Skeletal muscle tissue (tissue), 3 donors: ENCODE measurements at regions not wholly inside any gene's neighbourhood (a gene's known extent, or its start where the extent isn't known, plus 50 kb on each side); places are given as distances from the start of the nearest gene placed in this dataset.

Experiments
- H3K27ac ChIP-seq: one replicate; pipeline ENCODE4 v1.7.0; 2013; ENCODE audit warnings: mild to moderate bottlenecking, low read depth, low read length, inconsistent platforms
- H3K27me3 ChIP-seq, 3 donors: one replicate each; pipeline ENCODE4 v1.7.0; 2013; ENCODE audit warnings: low read length in 3 of 3; ENCODE audit not compliant: control insufficient read depth in 3 of 3, insufficient read depth in 3 of 3
- H3K36me3 ChIP-seq, 3 donors: one replicate each; pipeline ENCODE4 v1.7.0; 2013; ENCODE audit warnings: low read length in 3 of 3; ENCODE audit not compliant: control insufficient read depth in 3 of 3, insufficient read depth in 3 of 3
- H3K4me1 ChIP-seq, 3 donors: one replicate each; pipeline ENCODE4 v1.7.0; 2013; ENCODE audit warnings: low read length in 3 of 3, mild to moderate bottlenecking in 3 of 3; ENCODE audit not compliant: control insufficient read depth in 3 of 3, insufficient read depth in 3 of 3
- H3K4me3 ChIP-seq, 3 donors: one replicate each; pipeline ENCODE4 v1.7.0; 2013; ENCODE audit warnings: low read length in 3 of 3
- H3K9ac ChIP-seq, 3 donors: one replicate each; pipeline ENCODE4 v1.7.0; 2013; ENCODE audit warnings: low read length in 3 of 3, mild to moderate bottlenecking in 3 of 3, moderate library complexity in 2 of 3, low read depth in 1 of 3
- H3K9me3 ChIP-seq, 3 donors: one replicate each; pipeline ENCODE4 v1.7.0; 2013; ENCODE audit warnings: low read length in 3 of 3; ENCODE audit not compliant: control insufficient read depth in 3 of 3
- donor health status: Osteomylitis.

DNA sequence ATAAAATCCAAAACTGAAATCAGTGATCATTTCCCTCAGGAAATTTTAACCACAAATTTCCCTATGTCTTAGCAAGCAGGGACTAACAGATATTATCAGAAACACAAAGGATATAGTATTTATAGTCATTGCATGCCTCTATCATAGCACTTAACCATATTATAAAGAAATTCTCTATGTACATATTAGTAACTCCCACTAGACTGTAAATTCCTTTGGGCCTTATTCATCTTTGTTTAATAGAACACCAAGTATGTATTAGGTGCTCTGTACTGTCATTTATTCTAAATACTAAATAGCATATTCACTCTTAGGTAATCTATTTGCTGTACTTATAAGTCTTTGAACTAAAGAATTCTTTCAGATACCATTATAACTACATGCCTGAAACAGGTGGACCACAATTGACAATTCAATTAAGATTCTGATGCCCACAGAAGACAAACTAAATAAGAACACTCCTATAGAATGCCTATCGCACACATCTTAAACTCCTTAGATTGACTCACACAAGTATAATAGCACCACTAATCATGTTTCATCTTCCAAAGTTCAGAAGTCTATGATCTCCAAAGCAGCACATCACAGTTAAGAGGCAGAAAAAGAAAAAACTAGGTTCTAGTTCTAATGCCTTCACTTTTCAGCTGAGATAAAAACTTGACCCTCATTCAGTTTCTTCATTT is 134.1 kb downstream of the FSCB start:
- no peak overlapping the region for H3K9ac ChIP-seq
- H3K27me3 ChIP-seq: no peaks in the 10 kb centered on the region
- H3K4me1 ChIP-seq: no peaks in the 10 kb centered on the region
- H3K36me3 ChIP-seq: no peaks in the 10 kb centered on the region
- no peaks in the 10 kb centered on the region for H3K9me3 ChIP-seq
- H3K4me3 ChIP-seq: no peak overlapping the region
- no peak overlapping the region for H3K27ac ChIP-seq

DNA sequence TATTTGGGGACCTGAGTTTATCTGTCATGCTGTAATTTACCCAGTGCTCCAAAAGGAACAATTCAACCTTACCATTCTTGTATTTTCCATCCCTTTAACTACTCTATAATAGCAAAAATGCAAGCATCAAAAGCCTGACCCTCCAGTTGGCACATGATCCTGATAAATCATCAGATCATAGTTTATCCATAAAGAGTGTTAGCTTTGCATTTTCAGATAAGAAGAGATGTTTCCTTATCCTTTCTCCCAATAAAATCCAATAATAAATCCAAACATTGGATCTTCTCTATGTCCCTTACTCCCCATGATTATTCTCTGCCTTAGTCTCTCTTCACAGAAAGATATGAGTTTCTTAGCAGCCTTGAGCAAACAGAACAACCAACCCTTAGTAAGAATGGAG is 134.9 kb downstream of the FSCB start:
- H3K36me3 ChIP-seq: no peaks in the 10 kb centered on the region
- no peak overlapping the region for H3K4me3 ChIP-seq
- no peaks in the 10 kb centered on the region for H3K4me1 ChIP-seq
- H3K27ac ChIP-seq: no peak overlapping the region
- no peaks in the 10 kb centered on the region for H3K9me3 ChIP-seq
- no peaks in the 10 kb centered on the region for H3K27me3 ChIP-seq
- H3K9ac ChIP-seq: no peak overlapping the region

DNA sequence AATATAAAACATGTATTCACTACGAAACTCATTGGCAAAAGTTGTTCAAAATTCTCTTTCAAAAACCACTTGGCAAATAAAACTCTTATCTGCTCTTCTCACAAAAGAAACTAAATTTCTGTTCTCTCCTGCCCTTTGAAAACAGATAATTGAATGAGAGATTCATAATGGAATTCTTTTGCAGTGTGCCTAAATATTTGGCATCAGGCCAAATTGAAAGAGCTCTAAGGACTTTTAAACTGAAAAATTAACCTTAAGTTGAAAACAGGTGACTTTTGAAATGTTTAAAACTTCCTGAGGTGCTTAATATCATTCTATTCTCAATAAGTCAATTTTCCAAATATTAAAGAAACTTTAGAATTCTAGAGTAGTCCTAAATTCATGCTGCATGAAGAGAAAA is 136.4 kb downstream of the FSCB start:
- no peak overlapping the region for H3K9ac ChIP-seq
- no peaks in the 10 kb centered on the region for H3K9me3 ChIP-seq
- H3K4me3 ChIP-seq: no peak overlapping the region
- H3K36me3 ChIP-seq: no peaks in the 10 kb centered on the region
- H3K27ac ChIP-seq: no peak overlapping the region
- no peaks in the 10 kb centered on the region for H3K4me1 ChIP-seq
- H3K27me3 ChIP-seq: no peaks in the 10 kb centered on the region

DNA sequence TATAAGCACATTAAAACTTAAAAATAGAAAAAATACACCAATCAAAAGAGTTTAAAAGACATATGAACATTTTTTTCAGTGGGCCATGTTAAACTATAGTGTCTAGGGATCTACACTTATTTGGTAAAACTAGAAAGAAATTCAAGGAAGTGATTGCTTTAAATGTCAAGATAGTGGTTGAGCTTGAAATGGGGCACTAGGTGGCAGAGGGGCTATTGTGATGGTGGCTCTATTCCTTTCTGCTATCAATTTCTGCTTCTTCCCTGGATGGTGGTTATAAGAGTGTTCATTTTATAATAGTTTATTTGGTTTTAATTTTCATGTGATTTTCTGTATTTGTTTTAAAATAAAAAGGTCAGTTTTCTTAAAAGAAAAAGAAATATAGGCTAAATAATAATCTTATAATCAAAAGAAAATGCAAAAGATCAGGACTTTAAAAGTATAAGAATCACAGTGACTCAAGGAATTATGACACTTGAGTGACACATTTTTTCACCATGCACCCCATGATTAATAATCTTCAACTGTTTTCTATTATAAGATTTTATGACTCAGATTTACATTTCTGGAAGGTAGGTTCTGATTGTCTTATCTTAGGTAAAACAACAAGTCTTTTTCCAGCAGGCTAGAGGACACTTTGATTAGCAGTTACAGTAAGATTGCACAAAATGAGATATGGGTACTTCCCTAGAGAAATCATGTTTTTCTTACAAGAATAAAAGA is 137.5 kb downstream of the FSCB start:
- H3K9me3 ChIP-seq: no peaks in the 10 kb centered on the region
- no peak overlapping the region for H3K9ac ChIP-seq
- no peak overlapping the region for H3K27ac ChIP-seq
- H3K36me3 ChIP-seq: no peaks in the 10 kb centered on the region
- H3K27me3 ChIP-seq: no peaks in the 10 kb centered on the region
- no peak overlapping the region for H3K4me3 ChIP-seq
- no peaks in the 10 kb centered on the region for H3K4me1 ChIP-seq

DNA sequence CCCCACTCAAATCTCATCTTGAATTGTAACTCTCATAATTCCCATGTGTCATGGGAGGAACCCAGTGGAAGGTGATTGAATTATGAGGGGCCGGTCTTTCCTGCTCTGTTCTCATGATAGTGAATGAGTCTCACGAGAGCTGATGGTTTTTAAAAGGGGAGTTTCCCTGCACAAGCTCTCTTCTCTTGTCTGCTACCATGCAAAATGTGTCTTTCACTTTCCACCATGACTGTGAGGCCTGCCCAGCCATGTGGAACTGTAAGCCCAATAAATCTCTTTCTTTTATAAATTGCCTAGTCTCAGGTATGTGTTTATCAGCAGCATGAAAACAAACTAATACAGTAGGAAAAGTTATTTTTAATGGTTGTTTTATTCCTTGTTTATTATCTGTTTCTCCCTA is 146.0 kb downstream of the FSCB start:
- H3K4me3 ChIP-seq: no peak overlapping the region
- H3K27me3 ChIP-seq: no peaks in the 10 kb centered on the region
- no peaks in the 10 kb centered on the region for H3K4me1 ChIP-seq
- no peaks in the 10 kb centered on the region for H3K36me3 ChIP-seq
- H3K9me3 ChIP-seq: no peaks in the 10 kb centered on the region
- H3K9ac ChIP-seq: no peak overlapping the region
- no peak overlapping the region for H3K27ac ChIP-seq

DNA sequence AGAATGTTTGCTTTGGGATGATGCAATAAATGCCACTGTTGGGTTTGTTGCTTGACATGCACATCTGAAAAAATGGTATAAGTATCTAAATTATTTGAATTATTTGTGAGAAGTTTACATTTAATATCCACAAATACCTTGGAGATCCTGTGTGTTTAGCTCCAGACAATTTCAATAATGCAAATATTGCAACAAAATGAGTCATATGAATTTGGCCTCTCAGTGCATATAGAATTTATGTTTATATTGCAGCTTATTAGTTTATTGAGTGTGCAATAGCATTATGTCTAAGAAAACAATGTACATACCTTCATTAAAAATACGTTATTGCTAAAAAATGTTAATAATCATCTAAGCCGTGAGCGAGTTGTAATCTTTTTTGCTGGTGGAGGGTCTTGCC is 153.3 kb downstream of the FSCB start:
- Histone ChIP-seq H3K9me3 (no peaks in the 10 kb centered on the region), H3K4me3 (no peak overlapping the region), H3K36me3 (no peaks in the 10 kb centered on the region), H3K27ac (no peak overlapping the region), H3K27me3 (no peaks in the 10 kb centered on the region), H3K9ac (no peak overlapping the region), H3K4me1 (no peaks in the 10 kb centered on the region)

DNA sequence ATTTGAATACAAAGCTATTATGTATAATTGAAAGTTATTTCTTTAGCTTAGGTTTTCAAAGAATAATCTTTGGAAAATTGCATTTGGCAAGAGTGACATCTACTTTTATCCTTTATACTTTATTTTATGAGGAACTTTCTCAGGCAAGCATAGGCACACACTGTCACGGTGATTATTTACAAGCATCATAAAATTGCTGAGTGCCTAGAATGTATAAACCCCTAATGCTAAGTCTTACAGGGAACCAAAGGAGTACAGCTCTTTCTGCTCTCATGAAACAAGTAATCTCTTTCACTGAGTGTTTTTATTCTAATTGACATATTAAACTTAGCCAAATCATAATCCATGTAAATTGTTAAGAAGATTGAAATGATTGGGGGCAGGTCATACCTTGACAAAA is 154.9 kb downstream of the FSCB start:
- H3K27me3 ChIP-seq: no peaks in the 10 kb centered on the region
- no peaks in the 10 kb centered on the region for H3K36me3 ChIP-seq
- no peak overlapping the region for H3K27ac ChIP-seq
- peaks cover 0 to under 1% (median 0%) of the 10 kb centered on the region in 3 donors for H3K9me3 ChIP-seq
- no peak overlapping the region for H3K9ac ChIP-seq
- no peaks in the 10 kb centered on the region for H3K4me1 ChIP-seq
- H3K4me3 ChIP-seq: no peak overlapping the region

DNA sequence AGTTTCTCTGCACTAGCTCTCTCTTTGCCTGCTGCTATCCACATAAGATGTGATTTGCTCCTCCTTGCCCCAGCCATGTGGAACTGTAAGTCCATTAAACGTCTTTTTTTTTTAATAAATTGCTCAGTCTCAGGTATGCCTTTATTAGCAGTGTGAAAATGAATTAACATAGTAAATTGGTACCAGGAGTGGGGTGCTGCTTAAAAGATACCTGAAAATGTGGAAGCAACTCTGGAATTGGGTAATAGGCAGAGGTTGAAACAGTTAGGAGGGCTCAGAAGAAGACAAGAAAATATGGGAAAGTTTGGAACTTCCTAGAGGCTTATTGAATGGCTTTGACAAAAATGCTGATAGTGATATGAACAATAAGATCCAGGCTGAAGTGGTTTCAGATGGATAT is 159.8 kb downstream of the FSCB start:
- Histone ChIP-seq H3K27me3 (no peaks in the 10 kb centered on the region), H3K27ac (no peak overlapping the region), H3K4me3 (no peak overlapping the region), H3K36me3 (no peaks in the 10 kb centered on the region), H3K9ac (no peak overlapping the region), H3K4me1 (no peaks in the 10 kb centered on the region), H3K9me3 (peaks cover 0 to 4% (median 2%) of the 10 kb centered on the region in 3 donors)

DNA sequence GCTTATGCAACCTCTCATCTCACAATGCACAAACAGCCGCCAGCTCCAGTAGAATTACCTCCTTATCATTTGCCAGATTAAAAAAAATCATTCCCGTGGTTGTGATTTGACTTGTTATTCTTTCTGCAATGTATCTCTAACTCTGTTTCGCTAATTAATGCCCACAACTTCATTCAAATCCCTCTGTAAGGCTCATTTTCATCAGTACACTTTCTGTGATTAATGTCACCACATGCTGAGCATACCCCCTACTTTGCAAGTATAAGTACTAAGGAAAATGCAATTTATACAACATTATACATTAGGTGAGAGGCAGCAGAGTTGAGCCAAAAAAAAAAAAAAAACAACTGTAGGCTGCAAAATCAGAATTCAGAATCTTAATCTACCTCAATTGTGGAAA is 166.0 kb downstream of the FSCB start:
- H3K9ac ChIP-seq: no peak overlapping the region
- no peaks in the 10 kb centered on the region for H3K27me3 ChIP-seq
- no peaks in the 10 kb centered on the region for H3K4me1 ChIP-seq
- H3K4me3 ChIP-seq: no peak overlapping the region
- peaks cover 0 to 2% (median 0%) of the 10 kb centered on the region in 3 donors for H3K9me3 ChIP-seq
- H3K27ac ChIP-seq: no peak overlapping the region
- no peaks in the 10 kb centered on the region for H3K36me3 ChIP-seq

DNA sequence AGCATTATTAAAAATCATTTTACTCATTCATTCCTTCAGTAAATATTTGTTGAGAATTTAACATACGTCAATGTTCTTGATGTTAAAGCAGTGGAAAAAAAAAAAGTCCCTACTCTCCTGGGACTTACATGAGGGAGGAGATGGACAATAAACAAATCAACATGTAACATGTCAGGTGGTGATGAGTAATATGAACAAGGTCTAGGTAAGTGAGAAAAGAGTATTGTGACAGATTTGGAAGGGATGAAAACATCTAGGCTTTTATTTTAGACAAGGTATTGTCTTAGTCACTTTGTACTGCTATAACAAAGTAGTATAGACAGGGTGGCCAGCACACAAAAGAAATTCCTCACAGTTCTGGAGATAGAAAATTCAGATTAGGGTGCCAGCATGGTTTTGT is 167.2 kb downstream of the FSCB start:
- no peak overlapping the region for H3K4me3 ChIP-seq
- no peaks in the 10 kb centered on the region for H3K4me1 ChIP-seq
- H3K27me3 ChIP-seq: no peaks in the 10 kb centered on the region
- H3K9me3 ChIP-seq: no peaks in the 10 kb centered on the region
- no peak overlapping the region for H3K27ac ChIP-seq
- H3K36me3 ChIP-seq: no peaks in the 10 kb centered on the region
- H3K9ac ChIP-seq: no peak overlapping the region
